ENCODE measurements at regions not wholly inside any gene's neighbourhood (a gene's known extent, or its start where the extent isn't known, plus 50 kb on each side); places are given as distances from the start of the nearest gene placed in this dataset.

DNA sequence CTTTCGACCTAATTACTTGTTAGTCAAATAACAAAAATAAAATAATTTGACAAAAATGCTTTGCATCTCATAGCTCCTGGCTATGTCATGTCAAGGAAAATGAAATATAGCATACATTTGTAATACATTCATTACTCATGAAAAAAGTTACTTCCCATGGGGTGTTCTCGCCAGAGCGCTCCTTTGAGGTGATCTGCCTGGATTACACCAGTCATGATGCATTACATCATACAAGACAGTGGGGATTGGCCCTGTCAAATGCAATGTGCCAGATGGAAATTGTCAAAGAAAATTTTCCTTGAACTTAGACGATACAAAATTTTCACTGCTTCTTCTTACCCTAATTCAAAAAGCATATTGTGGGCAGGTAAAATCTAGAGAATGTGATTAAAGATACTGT, 215.6 kb upstream of the B3GALT2 start:
- intact Hi-C loops (cut with micrococcal nuclease), result loop anchor here (10.0 kb wide), 2 partner anchors 597 to 927 kb away; partner anchors contain the start of gene RGS2
- Mint-ChIP-seq H3K36me3 (ENCODE audit: low read depth) (no peaks in the 10 kb centered on the region), H3K9me3 (no peaks in the 10 kb centered on the region), H3K4me3 (no peak overlapping the region), H3K4me1 (peaks cover 4% of the 10 kb centered on the region), H3K27me3 (no peaks in the 10 kb centered on the region), H3K27ac (no peak overlapping the region)
- ATAC-seq (ENCODE audit: low read depth) (no peak), DNase-seq (no peak)
- CTCF ChIA-PET, result no interaction called here
- POLR2A ChIA-PET, result no interaction called here
- TF ChIP-seq CTCF (IDR thresholded peaks at IDR 0.05), result no peak

- Mint-ChIP-seq H3K4me1 (no peaks in the 10 kb centered on the region), H3K36me3 (ENCODE audit: low read depth) (no peaks in the 10 kb centered on the region), H3K4me3 (no peak overlapping the region), H3K27ac (no peak overlapping the region), H3K9me3 (no peaks in the 10 kb centered on the region), H3K27me3 (peaks cover 14% of the 10 kb centered on the region)
- ATAC-seq (ENCODE audit: low read depth), result no peak
- intact Hi-C loops (cut with micrococcal nuclease), result no loop called here
- ChIA-PET CTCF (no interaction called here), POLR2A (no interaction called here)
- DNase-seq, result no peak
- no peak for TF ChIP-seq CTCF (IDR thresholded peaks at IDR 0.05)
Measured at GRCh38 chr1:193394336-193394735, 207.9 kb upstream of the B3GALT2 start.

DNA sequence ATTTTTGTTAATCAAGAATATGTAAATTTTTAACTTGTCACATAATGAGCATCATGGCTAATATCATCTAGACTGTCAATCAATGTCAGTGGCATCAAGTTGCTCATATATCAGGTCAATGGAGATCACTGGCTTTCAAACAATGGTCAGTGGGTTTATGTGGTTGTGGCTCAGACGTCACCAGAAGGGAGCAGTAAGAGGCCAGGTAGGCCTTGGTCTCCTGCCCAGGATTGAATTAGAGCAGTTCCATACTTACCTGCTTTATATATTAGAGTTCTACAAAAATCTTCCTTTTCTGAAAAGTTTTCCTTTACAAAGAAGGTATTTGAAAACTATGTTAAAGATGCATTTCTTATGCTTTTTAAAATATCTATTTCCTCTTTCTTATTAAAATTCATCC, 206.3 kb upstream of the B3GALT2 start:
- Mint-ChIP-seq H3K4me1 (no peaks in the 10 kb centered on the region), H3K27me3 (peaks cover 14% of the 10 kb centered on the region), H3K4me3 (no peak overlapping the region), H3K36me3 (ENCODE audit: low read depth) (no peaks in the 10 kb centered on the region), H3K9me3 (no peaks in the 10 kb centered on the region), H3K27ac (no peak overlapping the region)
- intact Hi-C loops (cut with micrococcal nuclease), result no loop called here
- ChIA-PET CTCF (no interaction called here), POLR2A (no interaction called here)
- DNase-seq, result no peak
- TF ChIP-seq CTCF (IDR thresholded peaks at IDR 0.05), result no peak
- ATAC-seq (ENCODE audit: low read depth), result no peak

GRCh38 chr1:193388683-193389082, 202.3 kb upstream of the B3GALT2 start:
- Mint-ChIP-seq H3K9me3 (no peaks in the 10 kb centered on the region), H3K27me3 (no peaks in the 10 kb centered on the region), H3K4me1 (no peaks in the 10 kb centered on the region), H3K36me3 (ENCODE audit: low read depth) (no peaks in the 10 kb centered on the region), H3K27ac (no peak overlapping the region), H3K4me3 (no peak overlapping the region)
- no peak for TF ChIP-seq CTCF (IDR thresholded peaks at IDR 0.05)
- ChIA-PET CTCF (no interaction called here), POLR2A (no interaction called here)
- DNase-seq, result no peak
- ATAC-seq (ENCODE audit: low read depth), result no peak
- intact Hi-C loops (cut with micrococcal nuclease), result loop anchor here (1.0 kb wide), 1 partner anchor 22 kb away; no protein-coding TSS in a partner anchor

GRCh38 chr1:193388165-193388564, 201.8 kb upstream of the B3GALT2 start:
- DNase-seq (no peak), ATAC-seq (ENCODE audit: low read depth) (no peak)
- Mint-ChIP-seq H3K36me3 (ENCODE audit: low read depth) (no peaks in the 10 kb centered on the region), H3K4me1 (no peaks in the 10 kb centered on the region), H3K27ac (no peak overlapping the region), H3K4me3 (no peak overlapping the region), H3K9me3 (no peaks in the 10 kb centered on the region), H3K27me3 (no peaks in the 10 kb centered on the region)
- POLR2A ChIA-PET, result no interaction called here
- no peak for TF ChIP-seq CTCF (IDR thresholded peaks at IDR 0.05)
- CTCF ChIA-PET, result no interaction called here
- intact Hi-C loops (cut with micrococcal nuclease), result no loop called here
